ENCODE measurements at regions not wholly inside any gene's neighbourhood (a gene's known extent, or its start where the extent isn't known, plus 50 kb on each side); places are given as distances from the start of the nearest gene placed in this dataset.

- H3K27ac ChIP-seq = no peak overlapping the region
Observed at GRCh38 chr6:95517568-95517967, 59.8 kb upstream of the MANEA start.

GRCh38 chr6:95518630-95519227, 58.6 kb upstream of the MANEA start:
- no peak for TF ChIP-seq CTCF (conservative IDR thresholded peaks at IDR 0.05)
- H3K27ac ChIP-seq = no peak overlapping the region

More at GRCh38 chr6:95517568-95517967, 59.8 kb upstream of the MANEA start:
- no peak for TF ChIP-seq CTCF (conservative IDR thresholded peaks at IDR 0.05)

- TF ChIP-seq CTCF (conservative IDR thresholded peaks at IDR 0.05) = no peak
- no peak overlapping the region for H3K27ac ChIP-seq
Observed at GRCh38 chr6:95519228-95520037, 57.9 kb upstream of the MANEA start.

GRCh38 chr6:95521181-95521580, 56.2 kb upstream of the MANEA start:
- no peak overlapping the region for H3K27ac ChIP-seq
- no peak for TF ChIP-seq CTCF (conservative IDR thresholded peaks at IDR 0.05)

All from VCaP (cell line).